NCI-H2196 (cell line): ENCODE measurements at regions not wholly inside any gene's neighbourhood (a gene's known extent, or its start where the extent isn't known, plus 50 kb on each side); places are given as distances from the start of the nearest gene placed in this dataset.
A peak's percentile ranks its signal among the peaks of the same experiment; 100 is the strongest.

ENCODE experiments used
- DNase-seq: peaks from one replicate; lab custom pipeline; 2025; ENCODE audit not compliant: unreplicated experiment; lab: John Stamatoyannopoulos, UW

- DNase-seq = no peak
Measured at GRCh38 chr3:182052332-182052731, 340.6 kb downstream of the SOX2 start.

GRCh38 chr3:182052757-182053156 lies 341.0 kb downstream of the SOX2 start:
- DNase-seq = no peak

- no peak for DNase-seq
Measured at GRCh38 chr3:182058488-182058887, 346.8 kb downstream of the SOX2 start.

GRCh38 chr3:182063742-182064141 lies 352.0 kb downstream of the SOX2 start:
- no peak for DNase-seq

- no peak for DNase-seq
Measured at GRCh38 chr3:182067423-182067822, 355.7 kb downstream of the SOX2 start.

- no peak for DNase-seq
Measured at GRCh38 chr3:182078316-182078715, 366.6 kb downstream of the SOX2 start.

GRCh38 chr3:182078929-182079328 lies 367.2 kb downstream of the SOX2 start:
- no peak for DNase-seq

- DNase-seq = no peak
Measured at GRCh38 chr3:182081096-182081495, 369.4 kb downstream of the SOX2 start.

GRCh38 chr3:182083112-182083511 lies 371.4 kb downstream of the SOX2 start:
- DNase-seq = no peak

GRCh38 chr3:182092662-182093262 lies 381.0 kb downstream of the SOX2 start:
- DNase-seq = peak; percentile 38

GRCh38 chr3:182094321-182094720 lies 382.6 kb downstream of the SOX2 start:
- no peak for DNase-seq

- no peak for DNase-seq
Measured at GRCh38 chr3:182104881-182105280, 393.2 kb downstream of the SOX2 start.

- DNase-seq = no peak
Measured at GRCh38 chr3:182105875-182106274, 394.1 kb downstream of the SOX2 start.

- DNase-seq = no peak
Measured at GRCh38 chr3:182108371-182108770, 396.6 kb downstream of the SOX2 start.

- DNase-seq = no peak
Measured at GRCh38 chr3:182111967-182112366, 400.2 kb downstream of the SOX2 start.

GRCh38 chr3:182115328-182116015 lies 403.7 kb downstream of the SOX2 start:
- peak; percentile 25 for DNase-seq

- DNase-seq = no peak
Measured at GRCh38 chr3:182116386-182116785, 404.7 kb downstream of the SOX2 start.

- no peak for DNase-seq
Measured at GRCh38 chr3:182117131-182117530, 405.4 kb downstream of the SOX2 start.

GRCh38 chr3:182117583-182117982 lies 405.9 kb downstream of the SOX2 start:
- no peak for DNase-seq

GRCh38 chr3:182118066-182118465 lies 406.3 kb downstream of the SOX2 start:
- no peak for DNase-seq

GRCh38 chr3:182121401-182121800 lies 409.7 kb downstream of the SOX2 start:
- no peak for DNase-seq

- DNase-seq = no peak
Measured at GRCh38 chr3:182122779-182123178, 411.1 kb downstream of the SOX2 start.

- no peak for DNase-seq
Measured at GRCh38 chr3:182124187-182124586, 412.5 kb downstream of the SOX2 start.
